Stimulated activated CD8-positive, alpha-beta memory T cell treated with anti-CD3 and anti-CD28 coated beads, Interleukin-4, amount 100 ng/mL, for 48 hours (primary cell): ENCODE measurements at regions not wholly inside any gene's neighbourhood (a gene's known extent, or its start where the extent isn't known, plus 50 kb on each side); places are given as distances from the start of the nearest gene placed in this dataset.
"Not testable (repeated sequence)": the region's sequence is repeated elsewhere in the genome, so short reads cannot be mapped to it uniquely, and the experiment has no call there.

ENCODE experiments used
- DNase-seq: peaks from one replicate; pipeline ENCODE4 v3.0.0-alpha.2; 2020

DNA sequence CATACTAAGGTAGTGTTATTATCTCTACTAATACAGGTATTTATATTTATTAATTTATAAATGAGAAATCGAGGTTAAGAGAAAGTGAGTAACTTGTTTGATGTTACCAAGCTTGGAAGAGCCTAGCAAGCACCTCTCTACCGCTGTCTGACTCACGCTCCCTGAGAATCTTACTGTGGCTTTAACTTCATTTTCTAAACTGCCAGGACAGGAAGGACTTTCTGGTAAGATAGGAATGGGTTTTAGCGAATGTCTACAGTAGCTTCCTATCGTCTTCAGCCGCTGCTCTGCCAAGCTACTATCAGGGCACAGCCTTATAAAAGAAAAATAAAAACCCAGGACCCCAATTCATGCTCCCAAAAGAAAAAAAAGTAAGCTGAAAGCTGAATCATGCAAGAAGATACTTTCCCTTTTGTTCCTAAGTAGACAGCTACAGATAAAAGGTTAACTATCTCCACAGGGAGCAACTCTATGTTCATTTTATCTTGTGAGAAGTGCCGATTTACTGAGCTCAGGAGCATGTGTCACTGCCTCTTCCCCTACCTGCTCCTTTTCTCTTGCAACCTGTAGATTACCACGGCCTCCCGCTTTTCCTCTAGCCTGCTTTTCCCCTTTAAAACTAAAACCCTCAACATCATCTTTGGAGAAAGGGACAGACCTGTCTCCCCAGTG is 60.2 kb downstream of the THNSL1 start:
- DNase-seq: no peak

DNA sequence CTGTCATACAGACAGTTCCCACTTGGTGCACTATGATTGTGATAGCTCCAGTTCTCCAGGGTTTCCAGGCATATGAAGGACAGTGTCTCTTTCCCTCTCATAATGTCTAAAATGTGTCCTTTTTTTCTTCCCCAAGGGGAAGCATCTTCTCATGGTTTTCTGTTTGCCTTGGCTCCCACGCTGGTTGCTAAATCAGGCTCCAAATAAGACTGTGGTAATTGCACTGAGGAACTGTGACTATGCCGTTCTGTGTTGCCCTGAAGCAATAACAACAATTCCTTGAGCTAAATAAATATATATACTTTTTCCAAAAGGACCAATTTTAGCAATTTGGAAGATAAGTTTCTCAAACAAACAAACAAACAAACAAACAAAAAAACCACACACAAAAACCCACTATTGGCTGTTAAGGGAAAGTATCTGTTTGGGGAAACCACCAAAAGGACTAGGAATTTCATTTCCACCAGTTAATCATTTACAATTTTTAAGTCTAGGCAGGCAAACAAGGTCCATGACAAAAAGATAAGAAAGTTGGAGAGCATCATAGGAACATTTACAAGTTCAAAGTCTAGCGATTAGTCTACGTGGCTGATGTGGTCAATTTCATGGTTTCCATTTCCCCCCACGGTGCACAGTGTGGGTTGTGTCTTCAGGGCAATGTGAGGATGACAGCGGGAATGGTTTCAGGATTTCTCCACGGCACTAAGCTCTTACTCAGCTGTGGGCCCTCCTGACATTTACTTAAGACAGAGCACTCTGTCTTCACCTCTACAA is 62.4 kb downstream of the THNSL1 start:
- DNase-seq: peak; percentile 29

DNA sequence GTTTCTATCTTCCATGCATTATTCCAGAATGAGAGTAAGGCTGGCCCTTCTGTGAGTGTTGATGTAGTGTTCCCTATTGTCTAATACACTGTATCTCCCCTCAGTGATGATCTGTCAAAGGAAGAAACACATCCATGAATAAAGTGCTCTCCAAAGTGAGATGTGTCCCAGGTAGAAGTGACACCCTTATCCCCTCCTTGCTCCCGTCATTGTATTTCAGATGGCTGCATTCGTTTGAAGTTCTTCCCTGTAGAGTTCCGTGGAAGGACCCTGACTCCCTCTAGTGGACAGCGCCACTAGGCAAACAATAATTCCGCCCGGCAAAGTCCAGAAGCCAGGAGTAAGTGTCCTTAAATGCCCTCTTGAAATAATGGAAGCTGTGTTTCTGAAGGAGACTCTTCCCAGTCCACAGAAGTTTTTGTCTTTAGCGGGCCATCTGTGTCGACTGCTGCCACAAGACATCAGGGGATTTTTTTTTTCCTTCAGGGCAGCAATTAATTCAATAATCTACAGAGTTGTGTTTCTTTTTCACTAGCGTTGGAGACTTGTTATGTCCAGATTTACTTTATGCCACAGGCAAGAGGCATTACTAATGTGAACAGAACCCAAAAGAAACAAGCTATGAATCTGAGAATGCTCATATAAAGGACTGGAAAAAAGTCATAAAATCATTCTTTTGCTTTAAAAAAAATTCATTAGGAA is 64.6 kb downstream of the THNSL1 start:
- DNase-seq: peak; percentile 77

DNA sequence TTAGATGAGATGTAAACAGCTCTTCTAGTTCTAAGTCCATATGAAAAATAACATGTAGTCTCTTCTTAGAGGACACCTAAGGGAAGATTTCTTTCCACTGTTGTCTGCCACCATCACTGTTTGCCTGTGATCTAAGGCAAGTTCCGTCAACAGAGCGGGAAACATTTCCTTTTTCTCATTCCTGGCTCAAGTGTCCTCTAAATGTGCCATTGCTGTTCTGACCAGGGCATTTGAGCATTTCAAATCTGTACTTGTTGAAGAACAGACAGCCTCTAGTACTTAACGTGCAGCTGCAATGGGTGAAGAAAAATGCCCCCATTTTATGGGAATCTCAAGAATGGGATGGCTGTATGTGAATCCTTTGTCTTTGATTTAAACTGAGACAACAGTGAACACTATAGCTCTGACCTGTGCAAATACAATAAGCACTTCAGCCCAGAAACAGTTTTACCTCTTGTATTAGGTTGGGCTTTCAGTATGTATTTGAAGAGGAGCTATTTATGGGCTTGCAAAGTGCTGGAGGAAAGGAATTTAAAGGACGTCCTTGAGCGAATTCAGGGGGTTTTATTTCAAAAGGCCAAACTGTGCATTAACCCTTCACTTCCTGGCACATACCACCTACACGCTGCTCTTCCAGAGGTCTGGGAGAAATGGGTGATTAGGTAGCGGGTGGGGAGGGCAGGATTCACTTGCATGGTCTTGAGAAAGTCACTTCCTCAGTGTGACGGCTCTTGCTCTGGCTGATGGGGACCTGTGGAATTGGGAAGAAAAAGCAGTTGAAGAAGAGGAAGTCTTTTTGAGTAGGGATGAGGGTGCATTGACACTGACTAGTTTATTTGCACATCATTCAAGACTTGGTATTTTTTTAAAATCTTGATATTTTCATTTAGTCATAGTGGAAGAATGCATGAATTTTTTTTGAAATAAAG is 66.1 kb downstream of the THNSL1 start:
- DNase-seq: no peak

DNA sequence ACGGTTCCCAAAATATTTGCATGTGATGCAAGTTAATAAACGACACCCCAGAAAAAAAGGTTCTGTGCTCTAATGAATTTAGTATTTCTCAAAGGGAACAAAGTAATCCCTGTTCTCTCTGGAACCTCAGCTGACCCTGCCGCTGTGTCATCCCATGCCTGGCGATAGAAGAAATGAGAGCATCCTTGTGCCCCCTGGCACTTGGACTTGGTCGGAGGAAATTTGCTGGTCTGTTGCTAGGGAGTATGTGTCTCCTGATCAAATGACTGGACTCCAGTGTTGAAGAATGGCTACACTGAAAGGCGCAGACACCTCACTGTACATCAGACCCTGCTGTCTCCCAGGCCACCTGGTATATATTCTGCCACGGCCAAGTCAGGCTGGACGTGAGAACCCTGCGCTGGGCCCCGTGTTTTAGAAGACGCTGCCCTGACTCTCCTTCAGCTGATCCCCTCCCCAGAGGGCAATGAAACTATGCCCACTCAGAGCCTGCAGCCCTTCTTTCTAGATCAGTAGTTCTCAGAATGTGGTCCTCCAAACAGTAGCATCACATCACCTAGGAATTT is 67.2 kb downstream of the THNSL1 start:
- no peak for DNase-seq

DNA sequence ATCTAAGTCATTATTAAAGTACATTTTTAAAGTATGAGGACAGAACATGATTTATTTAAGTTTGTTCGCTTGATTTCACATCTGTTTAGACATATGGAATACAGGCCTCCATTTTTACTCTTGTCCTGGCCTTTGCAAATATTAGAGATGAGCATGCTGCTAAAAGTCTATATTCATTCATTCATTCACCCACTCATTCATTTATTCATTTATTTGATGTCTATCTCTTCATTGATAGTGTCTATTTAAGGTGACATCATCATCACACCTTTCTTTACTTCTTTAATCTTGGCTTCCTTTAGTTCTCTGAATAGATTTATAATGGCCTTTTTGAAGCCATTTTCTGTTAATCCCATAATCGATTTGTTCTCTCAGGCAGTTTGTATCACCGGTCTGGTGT is 68.0 kb downstream of the THNSL1 start:
- no peak for DNase-seq

DNA sequence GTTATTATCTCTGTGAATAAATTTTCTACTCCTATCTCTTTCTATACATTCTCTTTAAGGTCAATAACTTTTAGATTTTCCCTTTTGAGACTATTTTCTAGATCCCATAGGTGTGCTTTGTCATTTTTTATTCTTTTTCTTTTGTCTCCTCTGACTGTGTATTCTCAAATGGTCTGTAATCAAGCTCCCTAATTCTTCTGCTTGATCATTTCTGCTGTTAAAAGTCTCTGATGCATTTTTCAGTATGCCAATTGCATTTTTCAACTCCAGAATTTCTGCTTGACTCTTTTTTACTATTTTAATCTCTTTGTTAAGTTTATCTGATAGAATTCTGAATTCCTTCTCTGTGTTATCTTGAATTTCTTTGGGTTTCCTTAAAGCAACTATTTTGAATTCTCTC is 78.2 kb downstream of the THNSL1 start:
- DNase-seq: no peak

DNA sequence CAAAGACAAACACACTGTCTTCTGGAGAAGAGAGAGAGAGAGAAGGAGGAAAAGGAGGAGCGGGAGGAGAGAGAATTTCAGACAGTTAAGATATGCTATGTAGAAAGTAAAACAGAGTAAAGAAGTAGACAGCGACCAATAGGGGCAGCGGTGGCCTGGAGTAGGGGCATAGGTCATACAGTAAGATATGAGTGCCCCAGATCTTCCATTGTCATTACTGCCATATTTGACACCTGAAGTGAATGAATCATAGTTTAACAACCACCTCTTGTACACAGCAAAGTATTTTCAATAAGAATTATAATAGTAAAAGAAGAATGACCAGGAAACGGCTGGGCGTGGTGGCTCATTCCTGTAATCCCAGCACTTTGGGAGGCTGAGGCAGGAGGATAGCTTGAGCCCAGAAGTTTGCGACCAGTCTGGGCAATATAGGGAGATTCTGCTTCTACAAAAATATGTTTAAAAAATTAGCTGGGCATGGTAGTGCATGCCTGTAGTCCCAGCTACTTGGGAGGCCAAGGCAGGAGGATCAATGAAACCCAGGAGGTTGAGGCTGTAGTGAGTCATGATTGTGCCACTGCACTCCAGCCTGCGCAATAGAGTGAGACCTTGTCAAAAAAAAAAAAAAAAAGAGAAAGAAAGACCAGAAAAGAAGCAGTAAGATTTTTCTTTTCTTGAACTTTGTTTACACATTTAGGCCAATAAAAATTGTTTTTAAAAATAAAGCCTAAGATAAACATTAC is 77.0 kb upstream of the GPR158 start:
- no peak for DNase-seq

DNA sequence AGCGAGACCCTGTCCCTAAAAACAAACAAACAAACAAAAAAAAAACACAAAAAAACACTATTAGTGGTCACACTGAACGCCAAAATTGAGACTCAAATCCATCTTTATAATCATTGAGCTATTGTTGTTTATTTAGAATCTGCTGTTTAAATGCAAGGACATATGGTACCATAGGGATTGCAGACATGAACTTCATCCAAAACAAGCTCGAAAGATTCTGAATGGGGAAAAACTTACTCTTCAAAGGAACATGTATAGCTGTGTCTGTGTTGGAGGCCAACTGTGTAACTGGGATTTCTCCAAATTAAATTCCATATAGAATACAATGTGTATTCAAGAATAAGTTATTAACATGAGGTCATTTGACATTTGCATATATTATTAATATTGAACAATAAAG is 74.7 kb upstream of the GPR158 start:
- no peak for DNase-seq

DNA sequence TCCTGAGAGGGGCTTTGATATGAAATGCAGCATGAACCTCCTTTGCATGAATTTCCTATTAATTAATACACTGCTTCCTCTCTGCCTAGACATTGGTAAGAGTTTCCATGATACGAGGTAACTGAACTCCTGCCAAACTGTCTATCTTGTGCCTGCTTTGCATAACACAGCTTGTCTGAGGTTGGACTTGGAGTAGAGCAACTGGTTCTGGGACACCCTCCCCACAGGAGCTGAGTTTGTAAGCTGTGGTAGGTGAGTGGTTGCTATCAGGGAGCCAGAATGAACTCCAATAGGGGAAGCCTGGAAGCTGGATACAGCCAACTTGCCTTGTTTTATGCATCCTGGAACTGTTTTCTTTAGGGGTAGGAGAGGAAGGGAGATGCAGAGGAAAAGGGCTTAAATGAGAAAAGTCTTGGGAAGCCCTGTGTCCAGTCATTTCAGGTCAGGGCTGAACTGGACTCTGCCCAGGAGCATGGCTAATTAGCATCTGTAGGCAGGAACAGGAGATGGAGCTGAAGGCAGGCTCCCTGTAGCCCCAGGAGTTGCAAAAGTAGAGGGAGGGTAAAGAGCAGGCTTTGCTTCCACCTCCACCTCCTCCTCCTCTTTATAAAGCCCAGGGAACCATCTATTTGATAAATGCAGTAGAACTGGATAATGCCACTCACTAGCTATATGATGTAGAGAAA is 73.2 kb upstream of the GPR158 start:
- no peak for DNase-seq

DNA sequence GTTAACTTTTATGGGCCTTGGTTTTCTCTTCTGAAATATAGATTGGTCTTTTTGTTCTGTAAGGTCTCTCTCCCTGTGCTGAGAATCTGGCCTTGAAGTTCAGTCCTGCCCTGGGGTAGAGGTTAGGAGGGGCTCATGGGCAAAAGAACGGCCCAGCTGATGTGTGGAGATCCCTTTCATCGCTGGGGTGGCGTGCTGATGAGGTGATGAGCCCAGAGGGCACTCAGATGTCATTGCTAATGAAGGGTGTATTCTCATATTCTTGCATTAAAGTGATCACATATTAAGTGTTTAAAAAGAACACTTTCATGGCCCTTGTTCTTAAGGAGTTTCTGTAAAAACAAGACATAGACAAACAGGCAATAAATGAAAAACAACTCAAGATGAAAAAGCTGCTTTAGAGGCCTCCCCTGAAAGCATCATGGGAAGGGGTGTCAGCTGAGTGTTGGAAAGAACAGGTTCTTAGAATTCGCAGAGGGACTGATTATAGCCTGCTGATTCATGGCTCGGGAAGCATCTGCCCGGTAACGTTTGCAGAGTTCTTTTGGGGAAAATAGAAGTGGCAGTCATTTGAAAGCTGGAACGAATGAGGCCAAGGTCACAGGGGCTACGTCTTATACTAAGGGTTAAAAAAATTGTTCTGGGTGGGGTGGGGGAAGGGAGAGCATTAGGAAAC is 72.5 kb upstream of the GPR158 start:
- no peak for DNase-seq

DNA sequence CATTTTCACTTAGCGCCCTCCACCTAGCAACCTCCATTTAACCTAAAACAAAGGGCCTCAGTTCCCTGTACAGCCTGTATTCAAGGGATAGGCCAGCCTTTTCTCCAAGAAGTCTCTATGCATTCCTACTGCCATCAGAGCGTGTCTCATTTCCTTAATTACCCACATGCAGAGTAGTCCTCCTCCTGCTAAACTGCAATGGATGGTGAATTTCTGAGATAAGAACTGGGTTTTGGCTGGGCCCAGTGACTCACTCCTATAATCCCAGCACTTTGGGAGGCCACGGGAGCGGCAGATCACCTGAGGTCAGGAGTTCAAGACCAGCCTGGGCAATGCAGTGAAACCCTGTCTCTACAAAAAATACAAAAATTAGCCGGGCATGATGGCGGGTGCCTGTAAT is 71.1 kb upstream of the GPR158 start:
- DNase-seq: no peak

DNA sequence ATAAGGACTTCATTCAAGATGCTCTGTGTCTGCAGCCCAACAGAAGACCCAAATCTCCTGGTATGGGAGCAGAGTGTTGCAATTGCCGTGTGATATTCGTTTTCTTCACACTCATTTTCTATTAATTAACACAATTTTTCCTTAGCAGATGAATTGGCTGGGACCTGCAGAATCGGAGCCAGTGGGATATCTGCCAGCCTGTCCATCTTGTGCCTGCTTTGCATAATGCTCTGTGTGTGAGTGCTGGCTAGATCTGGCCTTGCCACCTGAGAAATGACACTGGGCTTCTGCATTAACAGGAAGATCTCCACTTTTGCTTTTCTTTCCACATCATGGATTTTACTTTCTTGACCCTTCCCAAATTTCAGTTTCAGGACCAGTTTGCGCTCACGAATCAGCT is 70.4 kb upstream of the GPR158 start:
- no peak for DNase-seq

DNA sequence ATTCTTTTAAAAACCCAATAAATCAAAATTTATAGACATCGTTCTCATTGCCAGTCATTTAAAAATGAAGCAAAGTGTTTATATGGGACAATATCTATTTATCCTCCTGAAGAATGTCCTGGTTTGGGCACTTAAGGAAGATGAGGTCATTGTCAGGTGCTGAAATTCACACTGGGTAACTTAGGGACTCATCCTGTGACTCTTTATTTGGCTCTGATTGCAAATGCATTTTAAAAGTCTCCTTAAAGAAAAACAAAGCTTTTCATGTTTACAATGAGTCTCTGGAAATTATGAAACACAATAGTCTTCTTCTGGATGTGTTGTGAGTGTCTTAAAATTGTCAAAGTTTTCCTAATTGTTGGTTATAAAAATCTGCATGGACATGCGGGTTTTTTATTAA is 69.5 kb upstream of the GPR158 start:
- no peak for DNase-seq

DNA sequence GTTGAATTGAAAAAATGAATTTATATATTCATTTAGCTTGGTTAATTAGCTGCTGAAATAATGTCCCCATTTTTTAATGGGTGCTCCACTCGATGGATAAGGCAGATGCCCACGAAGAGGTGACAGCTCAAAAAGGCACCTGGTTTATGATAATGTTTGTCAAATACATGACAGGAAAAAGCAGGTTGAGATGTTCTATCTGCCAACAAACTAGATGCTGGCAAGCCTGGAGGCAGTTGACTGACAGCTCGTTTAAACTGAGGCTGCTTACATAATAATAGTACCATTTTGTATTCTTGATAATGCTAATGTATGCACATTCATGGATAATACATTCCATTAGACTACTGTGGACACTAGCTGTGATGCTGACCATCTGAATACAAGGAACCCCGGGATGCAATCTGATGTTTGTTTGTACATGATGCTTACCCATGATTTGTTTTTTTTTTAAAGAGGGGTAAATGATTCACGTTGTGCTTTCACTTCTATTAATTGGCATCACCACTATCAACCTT is 69.0 kb upstream of the GPR158 start:
- DNase-seq: no peak

DNA sequence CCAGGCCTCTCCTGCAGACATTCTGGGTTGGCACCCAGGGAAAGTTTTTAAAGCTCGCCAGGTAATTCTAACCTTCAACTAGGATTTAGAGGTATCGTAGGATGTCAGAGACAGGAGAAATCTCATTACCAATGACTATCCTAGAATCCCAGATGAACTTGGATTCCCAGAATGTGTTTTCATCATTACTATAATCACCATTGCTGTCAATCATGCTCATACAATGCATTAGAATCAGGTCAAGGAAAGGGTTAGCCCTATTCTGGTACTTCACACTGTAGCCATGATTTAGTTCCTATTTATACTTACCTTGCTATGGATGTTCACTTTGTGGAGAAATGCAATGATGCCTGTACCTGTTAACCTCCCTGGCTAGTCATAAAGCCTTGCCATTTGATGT is 67.0 kb upstream of the GPR158 start:
- DNase-seq: no peak

DNA sequence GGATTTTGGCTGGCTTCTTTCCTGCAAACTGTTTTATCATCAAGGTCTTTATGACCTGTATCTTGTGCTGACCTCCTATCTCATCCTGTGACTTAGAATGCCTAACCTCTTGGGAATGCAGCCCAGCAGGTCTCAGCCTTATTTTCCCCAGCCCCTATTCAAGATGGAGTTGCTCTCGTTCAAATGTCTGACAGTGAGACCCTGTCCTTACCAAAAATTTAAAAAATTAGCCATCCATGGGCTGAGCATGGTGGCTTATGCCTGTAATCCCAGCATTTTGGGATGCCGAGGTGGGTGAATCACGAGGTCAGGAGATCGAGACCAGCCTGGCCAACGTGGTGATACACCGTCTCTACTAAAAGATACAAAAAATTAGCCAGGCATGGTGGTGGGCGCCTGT is 64.9 kb upstream of the GPR158 start:
- DNase-seq: not testable (repeated sequence)

DNA sequence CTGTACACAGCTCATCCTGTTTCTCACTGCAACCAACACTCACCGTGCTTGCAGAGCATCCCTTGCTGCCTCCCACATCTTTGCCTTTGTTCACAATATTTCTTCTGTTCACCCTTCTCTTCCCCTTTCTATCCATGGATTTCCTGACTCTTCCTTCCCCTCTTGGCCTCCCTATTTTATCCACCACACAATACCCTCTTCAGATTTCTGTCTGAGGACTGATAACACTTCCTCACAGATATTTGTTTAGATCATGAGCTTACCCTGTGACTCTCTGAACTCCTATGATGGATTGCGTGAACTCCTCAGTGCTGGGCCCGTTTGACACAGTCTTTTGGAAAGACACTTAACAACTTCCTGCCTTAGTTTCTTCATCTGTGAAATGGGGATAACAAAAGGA is 62.8 kb upstream of the GPR158 start:
- DNase-seq: no peak

DNA sequence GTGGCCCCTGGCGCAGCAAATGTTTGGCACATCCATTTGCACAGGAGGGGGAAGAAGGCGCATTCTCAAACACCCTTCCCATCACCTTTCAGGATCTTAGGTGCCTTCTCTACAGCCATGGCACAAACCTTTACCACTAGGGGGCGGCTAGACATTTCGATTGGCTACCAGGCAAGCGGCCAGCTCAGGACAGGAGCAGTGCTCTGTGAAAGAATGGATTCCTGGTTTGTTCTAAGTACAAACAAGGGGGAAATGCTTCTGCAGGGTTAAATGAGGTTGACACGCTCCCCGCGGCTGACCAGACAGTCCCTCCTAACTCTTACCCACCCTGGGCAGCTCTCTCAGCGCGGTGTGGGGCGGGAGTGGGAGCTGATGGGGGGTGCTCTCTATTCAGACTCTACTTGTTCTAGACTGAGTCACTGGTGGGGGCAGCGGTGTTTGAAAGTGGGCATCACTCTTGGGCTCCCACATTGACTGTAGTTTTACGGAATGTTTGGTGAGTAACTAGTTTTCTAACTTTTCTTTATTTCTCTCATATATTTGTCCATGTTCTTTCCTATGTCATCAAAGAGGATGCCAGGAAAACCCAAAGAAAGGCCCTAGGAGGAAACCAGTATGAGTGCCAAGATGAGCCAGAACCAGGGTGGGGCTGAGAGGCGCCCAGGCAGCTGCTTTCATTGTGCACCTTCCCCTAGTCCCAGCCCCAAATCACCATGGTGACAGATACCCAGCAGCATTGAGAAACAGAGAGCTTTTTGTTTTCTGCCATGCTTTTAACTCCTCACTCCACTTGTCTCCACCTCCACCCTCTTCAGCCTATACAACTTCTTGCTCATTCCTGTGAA is 61.4 kb upstream of the GPR158 start:
- peak; percentile 67 for DNase-seq

DNA sequence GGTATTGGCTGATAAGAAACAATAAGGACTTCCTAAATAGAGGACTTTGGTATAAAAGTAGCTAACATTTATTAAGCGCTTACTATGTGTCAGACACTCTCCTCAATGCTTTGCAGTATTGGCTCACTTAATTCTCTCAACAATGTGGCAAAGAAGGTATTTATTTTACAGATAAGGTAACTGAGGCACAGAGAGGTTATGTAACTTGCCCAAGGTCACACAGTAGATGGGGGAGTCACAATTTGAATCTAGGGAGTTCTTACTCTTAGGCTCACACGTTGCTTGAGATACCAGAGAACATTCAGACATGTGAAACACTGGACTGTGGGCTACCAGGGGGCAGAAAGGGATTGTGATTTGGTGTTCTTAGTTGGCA is 60.8 kb upstream of the GPR158 start:
- no peak for DNase-seq
